ENCODE measurements at regions not wholly inside any gene's neighbourhood (a gene's known extent, or its start where the extent isn't known, plus 50 kb on each side); places are given as distances from the start of the nearest gene placed in this dataset.

DNA sequence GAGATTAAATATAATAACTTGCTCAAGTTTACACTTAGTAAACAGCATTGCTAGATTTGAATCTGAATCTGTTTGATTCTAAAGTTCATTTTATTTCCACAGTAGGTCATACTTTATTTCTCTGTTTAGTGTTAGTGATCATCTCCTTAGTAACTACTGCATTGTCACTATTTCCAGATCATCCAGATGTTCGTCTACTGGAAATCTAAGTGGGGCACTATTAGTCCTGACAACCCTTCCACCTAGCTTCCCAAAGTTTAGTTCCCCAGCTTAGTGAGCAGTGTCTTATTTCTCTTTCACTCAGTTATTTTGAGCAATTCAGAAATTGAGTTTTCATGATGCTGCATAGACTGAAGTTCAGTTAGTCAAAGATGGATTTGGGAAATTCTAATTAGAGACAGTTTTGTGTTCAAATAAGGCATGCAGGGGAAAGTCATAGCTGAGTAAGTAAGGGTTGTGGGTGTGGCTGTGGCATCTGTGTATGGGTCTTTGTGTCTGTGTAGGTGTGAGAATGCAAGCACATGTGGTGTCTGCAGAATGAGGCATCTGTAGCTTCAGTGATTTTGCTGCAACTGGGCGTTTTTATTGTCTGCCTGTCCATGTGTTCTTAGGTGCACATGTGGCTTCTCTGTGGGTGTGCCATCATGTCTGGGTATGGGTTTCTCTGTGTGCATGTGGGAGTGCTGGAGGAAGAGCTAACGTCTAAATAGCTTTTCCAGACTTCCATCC is 107.3 kb downstream of the NTMT2 start:
- intact Hi-C loops (cut with DNase I), result no loop called here
- H3K4me3 ChIP-seq, result no peak overlapping the region
- 52 to 62% methylated on average over 3 of the region's 3 CpGs for WGBS, 2 donors

DNA sequence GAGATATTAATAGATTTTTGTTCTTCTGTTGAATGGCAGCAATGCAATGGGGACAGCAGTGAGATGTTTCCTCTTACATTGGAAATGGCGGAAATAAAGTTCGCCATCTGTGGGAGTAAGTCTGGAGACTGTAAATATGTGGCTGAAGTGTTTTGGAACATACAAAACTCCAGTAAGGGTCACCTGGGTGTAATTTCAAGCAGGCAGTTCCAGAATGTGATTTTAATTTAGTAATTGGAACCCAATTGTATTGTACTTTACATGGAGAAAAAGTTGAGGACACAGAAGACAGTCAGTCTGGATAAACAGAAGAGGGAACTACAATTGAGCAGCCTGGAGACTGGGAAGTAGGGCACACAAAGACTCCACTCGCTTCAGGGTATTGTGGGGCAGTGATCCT is 108.6 kb downstream of the NTMT2 start:
- no peaks in the 10 kb centered on the region for H3K27me3 ChIP-seq
- no peaks in the 10 kb centered on the region for H3K4me1 ChIP-seq
- TF ChIP-seq POLR2A (IDR thresholded peaks at IDR 0.05), result no peak
- TF ChIP-seq, protein P1, sequence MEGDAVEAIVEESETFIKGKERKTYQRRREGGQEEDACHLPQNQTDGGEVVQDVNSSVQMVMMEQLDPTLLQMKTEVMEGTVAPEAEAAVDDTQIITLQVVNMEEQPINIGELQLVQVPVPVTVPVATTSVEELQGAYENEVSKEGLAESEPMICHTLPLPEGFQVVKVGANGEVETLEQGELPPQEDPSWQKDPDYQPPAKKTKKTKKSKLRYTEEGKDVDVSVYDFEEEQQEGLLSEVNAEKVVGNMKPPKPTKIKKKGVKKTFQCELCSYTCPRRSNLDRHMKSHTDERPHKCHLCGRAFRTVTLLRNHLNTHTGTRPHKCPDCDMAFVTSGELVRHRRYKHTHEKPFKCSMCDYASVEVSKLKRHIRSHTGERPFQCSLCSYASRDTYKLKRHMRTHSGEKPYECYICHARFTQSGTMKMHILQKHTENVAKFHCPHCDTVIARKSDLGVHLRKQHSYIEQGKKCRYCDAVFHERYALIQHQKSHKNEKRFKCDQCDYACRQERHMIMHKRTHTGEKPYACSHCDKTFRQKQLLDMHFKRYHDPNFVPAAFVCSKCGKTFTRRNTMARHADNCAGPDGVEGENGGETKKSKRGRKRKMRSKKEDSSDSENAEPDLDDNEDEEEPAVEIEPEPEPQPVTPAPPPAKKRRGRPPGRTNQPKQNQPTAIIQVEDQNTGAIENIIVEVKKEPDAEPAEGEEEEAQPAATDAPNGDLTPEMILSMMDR (IDR thresholded peaks at IDR 0.05), result no peak
- no peaks in the 10 kb centered on the region for H3K9me3 ChIP-seq
- intact Hi-C loops (cut with DNase I), result no loop called here
- H3K27ac ChIP-seq, result no peak overlapping the region
- no peak for DNase-seq
- no peaks in the 10 kb centered on the region for H3K36me3 ChIP-seq
- no peak overlapping the region for H3K4me3 ChIP-seq
- WGBS, 2 donors, result 87% methylated on average over 3 of the region's 3 CpGs

More for the DNA sequence above, 107.3 kb downstream of the NTMT2 start:
- H3K36me3 ChIP-seq, result no peaks in the 10 kb centered on the region
- no peaks in the 10 kb centered on the region for H3K27me3 ChIP-seq
- H3K27ac ChIP-seq, result no peak overlapping the region
- no peaks in the 10 kb centered on the region for H3K4me1 ChIP-seq
- DNase-seq, result no peak
- TF ChIP-seq, protein P1 (IDR thresholded peaks at IDR 0.05), result no peak
- H3K9me3 ChIP-seq, result no peaks in the 10 kb centered on the region

DNA sequence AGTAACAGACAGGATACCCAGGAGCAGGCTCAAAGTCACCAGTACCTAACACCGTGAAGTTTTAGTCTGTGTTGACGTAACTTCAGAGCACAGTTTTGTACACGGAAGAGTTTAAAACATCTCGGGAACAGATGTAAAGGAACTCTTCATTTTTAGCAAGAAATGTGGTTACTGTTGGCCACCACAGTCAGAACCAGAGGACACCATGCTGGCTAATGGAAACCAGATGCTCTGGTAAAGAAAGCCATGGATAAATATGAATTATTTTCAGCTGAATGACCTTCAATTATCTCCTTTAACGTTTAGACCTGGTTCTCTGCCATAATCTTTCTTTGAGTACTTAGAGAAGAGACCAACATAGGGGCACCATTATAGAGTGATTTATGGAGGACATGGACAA is 115.9 kb downstream of the NTMT2 start:
- Histone ChIP-seq H3K27ac (no peak overlapping the region), H3K4me3 (no peak overlapping the region), H3K9me3 (no peaks in the 10 kb centered on the region), H3K27me3 (no peaks in the 10 kb centered on the region), H3K36me3 (no peaks in the 10 kb centered on the region), H3K4me1 (no peaks in the 10 kb centered on the region)
- TF ChIP-seq POLR2A (IDR thresholded peaks at IDR 0.05), result no peak
- TF ChIP-seq, protein P1 (IDR thresholded peaks at IDR 0.05), result no peak
- 32 to 50% methylated on average over 5 of the region's 5 CpGs for WGBS, 2 donors
- intact Hi-C loops (cut with DNase I), result no loop called here
- no peak for DNase-seq

DNA sequence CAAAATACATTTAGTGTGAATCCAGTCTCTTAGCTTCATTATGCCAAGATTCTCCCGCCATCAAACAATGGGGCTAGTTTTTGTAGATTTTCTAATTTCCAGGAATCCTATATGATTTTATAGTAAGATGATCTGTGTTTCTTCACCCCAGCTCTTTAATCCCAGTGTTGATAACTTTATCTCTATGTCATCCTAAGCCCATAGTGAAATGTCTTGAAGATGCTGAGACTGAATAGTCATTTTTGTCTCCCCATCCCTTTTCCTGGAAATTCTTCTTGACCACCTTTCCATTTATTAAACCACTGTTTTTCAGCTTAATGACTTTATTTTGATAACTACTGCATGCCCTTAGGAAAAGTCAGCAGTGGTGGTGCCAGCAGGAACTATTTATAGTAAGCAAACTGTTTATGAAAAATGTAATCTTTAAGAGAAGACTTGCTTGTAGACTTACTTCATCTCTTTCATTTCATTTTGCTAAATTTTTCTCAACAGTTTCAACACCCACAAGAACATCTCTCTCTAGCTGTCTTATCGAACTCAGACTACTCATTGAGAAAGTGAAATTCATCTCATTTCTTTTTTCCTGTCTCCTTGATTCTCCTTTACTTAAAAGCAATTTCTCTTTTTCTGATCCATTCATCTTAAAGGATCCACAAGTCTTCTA is 116.6 kb downstream of the NTMT2 start:
- no peak overlapping the region for H3K27ac ChIP-seq
- no peaks in the 10 kb centered on the region for H3K4me1 ChIP-seq
- 70 to 71% methylated on average over 2 of the region's 2 CpGs for WGBS, 2 donors
- no peaks in the 10 kb centered on the region for H3K9me3 ChIP-seq
- intact Hi-C loops (cut with DNase I), result no loop called here
- H3K27me3 ChIP-seq, result no peaks in the 10 kb centered on the region
- no peak overlapping the region for H3K4me3 ChIP-seq
- no peak for DNase-seq
- H3K36me3 ChIP-seq, result no peaks in the 10 kb centered on the region
- no peak for TF ChIP-seq POLR2A (IDR thresholded peaks at IDR 0.05)
- TF ChIP-seq, protein P1 (IDR thresholded peaks at IDR 0.05), result no peak

DNA sequence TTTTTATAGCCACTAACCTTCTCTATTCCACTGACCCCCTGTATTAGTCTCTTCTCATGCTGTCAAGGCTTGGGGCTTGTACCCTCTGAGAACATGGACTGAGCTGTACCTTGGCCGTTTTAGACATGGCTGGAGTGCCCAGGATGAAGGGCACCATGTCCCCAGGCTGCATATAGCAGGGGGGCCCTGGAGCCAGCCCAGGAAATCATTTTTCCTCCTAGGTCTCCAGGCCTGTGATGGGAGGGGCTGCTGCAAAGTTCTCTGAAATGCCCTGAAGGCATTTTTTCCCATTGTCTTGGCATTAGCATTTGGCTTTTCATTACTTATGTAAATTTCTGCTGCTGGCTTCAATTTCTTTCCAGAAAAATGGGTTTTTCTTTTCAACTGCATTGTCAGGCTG is 119.5 kb downstream of the NTMT2 start:
- no peak overlapping the region for H3K27ac ChIP-seq
- H3K9me3 ChIP-seq, result no peaks in the 10 kb centered on the region
- DNase-seq, result no peak
- WGBS, 2 donors, result 40 to 42% methylated on average over 1 of the region's 1 CpG
- no peaks in the 10 kb centered on the region for H3K27me3 ChIP-seq
- no peaks in the 10 kb centered on the region for H3K36me3 ChIP-seq
- H3K4me3 ChIP-seq, result no peak overlapping the region
- intact Hi-C loops (cut with DNase I), result no loop called here
- no peak for TF ChIP-seq POLR2A (IDR thresholded peaks at IDR 0.05)
- TF ChIP-seq, protein P1 (IDR thresholded peaks at IDR 0.05), result no peak
- no peaks in the 10 kb centered on the region for H3K4me1 ChIP-seq
